Fibroblast of lung (primary cell): ENCODE measurements at regions not wholly inside any gene's neighbourhood (a gene's known extent, or its start where the extent isn't known, plus 50 kb on each side); places are given as distances from the start of the nearest gene placed in this dataset.
A peak's percentile ranks its signal among the peaks of the same experiment; 100 is the strongest.
"Not testable (repeated sequence)": the region's sequence is repeated elsewhere in the genome, so short reads cannot be mapped to it uniquely, and the experiment has no call there.

Source experiments
- DNase-seq, 2 donors: peaks; one replicate each; pipeline versions ENCODE4 v3.0.0 to v3.0.0-alpha.2; 2010; ENCODE audit warnings: low read depth in 2 of 2
- H2AFZ ChIP-seq: 2 replicates; pipeline ENCODE4 v1.5.1; 2012; ENCODE audit warnings: low read length, control low read depth, inconsistent platforms
- H3K27ac ChIP-seq: 2 replicates; pipeline ENCODE4 v1.5.1; 2011; ENCODE audit warnings: low read length, control low read depth; ENCODE audit not compliant: insufficient read depth
- H3K27me3 ChIP-seq: 2 replicates; pipeline ENCODE4 v1.5.1; 2011; ENCODE audit warnings: mild to moderate bottlenecking, low read length; ENCODE audit not compliant: control insufficient read depth, insufficient read depth
- H3K36me3 ChIP-seq: 2 replicates; pipeline ENCODE4 v1.5.1; 2011; ENCODE audit warnings: low read length; ENCODE audit not compliant: control insufficient read depth, insufficient read depth
- H3K4me1 ChIP-seq: 2 replicates; pipeline ENCODE4 v1.5.1; 2011; ENCODE audit warnings: low read length; ENCODE audit not compliant: control insufficient read depth, insufficient read depth; ENCODE audit errors: extremely low read depth
- H3K4me2 ChIP-seq: 2 replicates; pipeline ENCODE4 v1.5.1; 2011; ENCODE audit warnings: low read length, control low read depth; ENCODE audit not compliant: insufficient read depth; ENCODE audit errors: extremely low read depth
- H3K4me3 ChIP-seq, 4 experiments: fragments of 200-600 bp in 1 of 4; sonication (generic) in 1 of 4; replicated peaks in 1 of 4; 2 replicates each; pipeline ENCODE4 v1.5.1; 2011 to 2016; ENCODE audit warnings: low read length in 4 of 4, low read depth in 3 of 4, mild to moderate bottlenecking in 3 of 4, control low read depth in 2 of 4, inconsistent platforms in 1 of 4, mixed read lengths in 1 of 4; ENCODE audit not compliant: insufficient read depth in 1 of 4; ENCODE audit errors: control extremely low read depth in 1 of 4
- H3K79me2 ChIP-seq: 2 replicates; pipeline ENCODE4 v1.5.1; 2012; ENCODE audit warnings: mild to moderate bottlenecking, low read length, inconsistent platforms; ENCODE audit not compliant: control insufficient read depth, insufficient read depth
- H3K9ac ChIP-seq: 2 replicates; pipeline ENCODE4 v1.5.1; 2011; ENCODE audit warnings: mild to moderate bottlenecking, low read length, control low read depth; ENCODE audit not compliant: insufficient read depth
- H3K9me3 ChIP-seq: 2 replicates; pipeline ENCODE4 v1.5.1; 2012; ENCODE audit warnings: low read depth, low read length; ENCODE audit not compliant: control insufficient read depth, insufficient read depth
- H4K20me1 ChIP-seq: 2 replicates; pipeline ENCODE4 v1.5.1; 2011; ENCODE audit warnings: low read length; ENCODE audit not compliant: control insufficient read depth, insufficient read depth; ENCODE audit errors: extremely low read depth
- EZH2 ChIP-seq: IDR thresholded peaks from 2 replicates; pipeline ENCODE4 v1.5.1; 2012; ENCODE audit warnings: low read length, control low read depth, mild to moderate bottlenecking; ENCODE audit errors: missing control alignments
- TF ChIP-seq, protein P1 (sequence below), 2 donors: IDR thresholded peaks in 1 of 2; conservative IDR thresholded peaks in 1 of 2; 1 replicate in 1 of 2; 2 replicates in 1 of 2; pipeline ENCODE4 v1.5.1; 2011 to 2012; ENCODE audit warnings: low read length in 2 of 2, control low read depth in 1 of 2, inconsistent platforms in 1 of 2, low read depth in 1 of 2, mild to moderate bottlenecking in 1 of 2

GRCh38 chr6:144377586-144378210 is 92.6 kb downstream of the UTRN start:
- no peaks in the 10 kb centered on the region for H3K36me3 ChIP-seq
- H3K9me3 ChIP-seq: no peaks in the 10 kb centered on the region
- H3K4me1 ChIP-seq: peaks cover 14% of the 10 kb centered on the region
- peak overlapping the region; percentile 17 for H3K27ac ChIP-seq
- peak overlapping the region; percentile 69 for H3K4me2 ChIP-seq
- peaks cover 17% of the 10 kb centered on the region for H3K79me2 ChIP-seq
- no peak overlapping the region for H2AFZ ChIP-seq
- H3K27me3 ChIP-seq: no peaks in the 10 kb centered on the region
- no peaks in the 10 kb centered on the region for H4K20me1 ChIP-seq
- no peak overlapping the region for H3K9ac ChIP-seq
- DNase-seq: peak; percentile 72 to 87
- TF ChIP-seq, protein P1, sequence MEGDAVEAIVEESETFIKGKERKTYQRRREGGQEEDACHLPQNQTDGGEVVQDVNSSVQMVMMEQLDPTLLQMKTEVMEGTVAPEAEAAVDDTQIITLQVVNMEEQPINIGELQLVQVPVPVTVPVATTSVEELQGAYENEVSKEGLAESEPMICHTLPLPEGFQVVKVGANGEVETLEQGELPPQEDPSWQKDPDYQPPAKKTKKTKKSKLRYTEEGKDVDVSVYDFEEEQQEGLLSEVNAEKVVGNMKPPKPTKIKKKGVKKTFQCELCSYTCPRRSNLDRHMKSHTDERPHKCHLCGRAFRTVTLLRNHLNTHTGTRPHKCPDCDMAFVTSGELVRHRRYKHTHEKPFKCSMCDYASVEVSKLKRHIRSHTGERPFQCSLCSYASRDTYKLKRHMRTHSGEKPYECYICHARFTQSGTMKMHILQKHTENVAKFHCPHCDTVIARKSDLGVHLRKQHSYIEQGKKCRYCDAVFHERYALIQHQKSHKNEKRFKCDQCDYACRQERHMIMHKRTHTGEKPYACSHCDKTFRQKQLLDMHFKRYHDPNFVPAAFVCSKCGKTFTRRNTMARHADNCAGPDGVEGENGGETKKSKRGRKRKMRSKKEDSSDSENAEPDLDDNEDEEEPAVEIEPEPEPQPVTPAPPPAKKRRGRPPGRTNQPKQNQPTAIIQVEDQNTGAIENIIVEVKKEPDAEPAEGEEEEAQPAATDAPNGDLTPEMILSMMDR (conservative IDR thresholded peaks at IDR 0.05 in 1 of 2, IDR thresholded peaks at IDR 0.05 in 1 of 2; ENCODE audit: low read depth in 1 of 2, low read length in 2 of 2): no peak
- no peak for TF ChIP-seq EZH2
- no peak overlapping the region for H3K4me3 ChIP-seq

DNA sequence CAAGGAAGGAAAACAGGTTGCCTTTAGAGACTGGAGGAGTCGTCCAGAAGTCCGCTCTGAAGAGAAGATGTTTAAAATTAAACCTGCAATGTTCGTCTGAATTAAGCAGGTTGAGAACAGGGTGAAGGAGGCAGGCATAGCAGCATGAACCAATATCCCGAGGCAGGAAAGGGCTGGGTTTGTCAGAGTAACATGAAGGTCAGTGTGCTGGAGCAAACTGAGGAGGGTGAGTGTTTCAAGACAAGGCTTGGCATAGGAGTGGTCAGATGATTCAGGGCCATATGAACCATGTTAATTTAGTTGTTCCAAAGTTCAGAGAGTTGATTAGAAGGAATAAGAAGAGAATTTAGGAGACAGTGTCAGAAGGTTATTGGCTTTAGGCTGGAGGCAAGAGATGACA is 93.3 kb downstream of the UTRN start:
- H4K20me1 ChIP-seq: no peaks in the 10 kb centered on the region
- no peak overlapping the region for H3K27ac ChIP-seq
- H3K4me2 ChIP-seq: no peak overlapping the region
- TF ChIP-seq, protein P1 (conservative IDR thresholded peaks at IDR 0.05 in 1 of 2, IDR thresholded peaks at IDR 0.05 in 1 of 2; ENCODE audit: low read depth in 1 of 2, low read length in 2 of 2): no peak
- no peak for TF ChIP-seq EZH2
- H3K79me2 ChIP-seq: peaks cover 17% of the 10 kb centered on the region
- DNase-seq: peak; percentile 15 to 41
- H3K9me3 ChIP-seq: no peaks in the 10 kb centered on the region
- H3K27me3 ChIP-seq: no peaks in the 10 kb centered on the region
- H3K4me3 ChIP-seq: no peak overlapping the region
- no peak overlapping the region for H3K9ac ChIP-seq
- H3K4me1 ChIP-seq: peaks cover 14% of the 10 kb centered on the region
- no peak overlapping the region for H2AFZ ChIP-seq
- no peaks in the 10 kb centered on the region for H3K36me3 ChIP-seq

DNA sequence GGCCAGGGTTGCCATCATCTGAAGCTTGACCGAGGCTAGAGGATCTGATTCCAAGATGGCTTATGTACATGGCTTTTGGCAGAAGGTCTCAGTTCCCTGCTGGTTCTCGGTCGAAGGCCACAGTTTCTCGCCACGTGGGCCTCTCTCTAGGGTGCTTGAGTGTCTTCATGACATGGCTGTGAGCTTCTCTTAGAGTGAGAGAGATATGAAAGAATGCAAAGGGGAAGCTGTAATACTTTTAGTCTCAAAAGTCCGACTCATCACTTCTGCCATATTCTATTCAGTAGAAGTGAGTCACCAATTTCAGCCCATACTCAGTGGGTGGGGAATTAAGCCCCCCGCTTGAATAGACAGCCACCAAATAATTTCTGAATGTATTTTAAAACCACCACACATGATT is 94.2 kb downstream of the UTRN start:
- H3K4me3 ChIP-seq: no peak overlapping the region
- H3K27me3 ChIP-seq: no peaks in the 10 kb centered on the region
- H3K4me2 ChIP-seq: no peak overlapping the region
- H3K36me3 ChIP-seq: no peaks in the 10 kb centered on the region
- H3K4me1 ChIP-seq: peaks cover 14% of the 10 kb centered on the region
- H3K9ac ChIP-seq: no peak overlapping the region
- no peaks in the 10 kb centered on the region for H4K20me1 ChIP-seq
- TF ChIP-seq EZH2: no peak
- TF ChIP-seq, protein P1 (conservative IDR thresholded peaks at IDR 0.05 in 1 of 2, IDR thresholded peaks at IDR 0.05 in 1 of 2; ENCODE audit: low read depth in 1 of 2, low read length in 2 of 2): no peak
- H3K27ac ChIP-seq: no peak overlapping the region
- DNase-seq: peak; percentile 14 to 61
- H3K79me2 ChIP-seq: peaks cover 19% of the 10 kb centered on the region
- H2AFZ ChIP-seq: no peak overlapping the region
- H3K9me3 ChIP-seq: no peaks in the 10 kb centered on the region

DNA sequence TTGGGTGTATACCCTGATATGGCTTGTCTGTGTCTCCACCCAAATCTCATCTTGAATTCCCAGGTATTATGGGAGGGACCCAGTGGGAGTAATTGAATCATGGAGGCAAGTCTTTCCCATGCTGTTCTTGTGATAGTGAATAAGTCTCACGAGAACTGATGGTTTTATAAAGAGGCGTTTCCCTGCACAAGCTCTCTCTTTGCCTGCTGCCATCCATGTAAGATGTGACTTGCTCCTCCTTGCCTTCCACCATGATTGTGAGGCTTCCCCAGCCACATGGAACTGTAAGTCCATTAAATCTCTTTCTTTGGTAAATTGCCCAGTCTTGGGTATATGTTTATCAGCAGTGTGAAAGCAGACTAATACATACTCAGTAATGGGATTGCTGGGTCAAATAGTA is 96.4 kb downstream of the UTRN start:
- not testable (repeated sequence) for H4K20me1 ChIP-seq, H3K9ac ChIP-seq, DNase-seq, H3K4me3 ChIP-seq, H3K4me2 ChIP-seq, H3K27me3 ChIP-seq, H3K9me3 ChIP-seq, H2AFZ ChIP-seq, H3K36me3 ChIP-seq, H3K27ac ChIP-seq
- peaks cover 11% of the 10 kb centered on the region for H3K4me1 ChIP-seq
- H3K79me2 ChIP-seq: peaks cover 13% of the 10 kb centered on the region
